ENCODE measurements at regions not wholly inside any gene's neighbourhood (a gene's known extent, or its start where the extent isn't known, plus 50 kb on each side); places are given as distances from the start of the nearest gene placed in this dataset.

DNA sequence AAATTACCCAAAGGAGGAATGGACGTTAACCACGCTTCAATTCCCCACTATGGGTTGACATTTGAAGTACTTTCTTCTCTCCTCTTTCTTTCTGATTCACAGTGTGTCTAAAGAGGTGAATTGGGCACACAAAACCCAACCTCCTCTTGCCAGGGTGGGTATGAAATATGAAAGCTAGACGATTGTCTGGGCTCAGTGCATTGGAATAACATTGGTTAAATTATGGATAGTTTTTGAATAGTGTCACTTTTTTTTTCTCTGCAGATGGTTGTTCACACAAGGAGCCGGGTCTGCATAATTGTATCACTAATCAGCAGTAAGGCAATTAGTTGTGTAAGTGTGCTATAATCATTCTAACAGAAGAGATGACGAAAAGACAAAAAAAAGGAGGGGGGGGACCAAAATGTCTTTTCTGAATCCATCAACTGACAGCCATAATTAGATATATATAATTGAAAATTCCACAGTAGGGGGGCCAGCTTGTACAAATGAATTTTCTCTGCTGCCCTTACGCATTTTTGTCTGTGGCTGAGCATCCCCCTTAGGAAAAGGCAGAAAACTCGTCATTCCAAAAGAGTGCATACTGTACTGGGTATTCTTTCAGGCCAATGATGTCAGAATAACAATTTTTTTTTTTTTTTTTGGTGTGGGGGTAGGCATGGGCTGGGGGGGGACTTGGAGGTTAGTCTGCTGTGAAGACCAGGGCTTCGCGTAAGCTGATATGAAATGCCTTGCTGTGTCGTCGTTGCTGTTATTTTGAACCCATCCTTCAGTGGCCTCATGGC, 307.5 kb upstream of the SALL1 start:
- intact Hi-C loops (cut with DNase I), result no loop called here
- ATAC-seq (no peak), DNase-seq (ENCODE audit: missing footprints) (no peak)

DNA sequence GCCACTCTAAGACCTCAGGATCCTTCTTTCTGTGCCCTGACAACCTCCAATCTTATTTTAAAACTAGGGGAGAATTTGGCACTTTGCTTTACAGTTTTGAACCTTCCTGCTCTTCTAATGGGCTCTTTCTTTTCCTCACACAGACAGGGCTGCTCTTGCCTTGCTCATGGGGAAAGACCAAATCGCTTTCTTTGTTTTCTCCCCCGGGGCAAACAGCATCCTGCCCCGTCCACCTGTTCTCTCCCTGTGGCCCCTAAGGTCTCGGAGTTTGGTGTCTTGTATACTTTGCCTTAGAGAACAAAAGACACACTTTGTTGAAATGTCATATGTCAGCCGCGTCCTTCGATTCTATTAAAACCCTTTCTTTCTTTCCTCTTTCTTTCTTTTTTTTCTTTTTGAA, 306.7 kb upstream of the SALL1 start:
- DNase-seq (ENCODE audit: missing footprints), result no peak
- ATAC-seq, result no peak
- intact Hi-C loops (cut with DNase I), result no loop called here

DNA sequence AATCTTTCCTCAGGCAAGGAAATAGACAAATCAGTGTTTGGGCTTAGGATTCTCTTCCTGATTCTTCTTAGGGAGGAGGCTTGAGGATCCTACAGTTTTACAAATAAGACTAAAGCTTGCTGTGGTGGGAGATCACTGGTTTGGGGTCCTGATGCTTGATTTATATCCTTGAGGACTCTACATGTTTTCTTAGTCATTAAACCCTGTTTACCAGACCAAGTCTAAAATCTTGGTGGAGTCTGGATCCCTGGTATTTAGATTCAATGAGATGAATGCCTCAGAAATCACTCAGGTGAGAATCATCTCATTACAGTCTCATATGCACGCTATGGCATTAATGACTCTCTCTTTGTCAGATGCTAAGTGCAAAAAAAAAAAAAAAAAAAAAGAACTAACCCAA, 304.3 kb upstream of the SALL1 start:
- intact Hi-C loops (cut with DNase I), result no loop called here
- DNase-seq (ENCODE audit: missing footprints) (no peak), ATAC-seq (no peak)

DNA sequence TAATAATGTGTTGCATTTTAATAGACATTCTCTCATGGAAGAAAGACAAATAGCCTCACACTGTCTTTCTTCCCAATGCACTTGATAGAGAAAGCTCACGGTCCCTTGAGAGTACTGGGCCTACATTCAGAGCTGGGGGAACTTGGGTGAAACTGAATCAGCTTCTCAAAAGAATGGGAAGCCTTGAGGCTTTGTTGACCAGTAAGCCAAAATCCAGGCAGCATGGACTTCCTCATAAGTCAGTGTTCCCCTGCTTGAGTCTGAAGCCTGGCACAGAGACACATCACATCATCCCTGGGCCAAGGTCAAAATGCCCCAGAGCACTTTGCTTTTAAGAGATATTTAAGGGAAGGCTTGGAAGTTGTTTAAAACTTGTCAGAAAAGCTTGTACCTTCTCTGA, 302.2 kb upstream of the SALL1 start:
- ATAC-seq, result no peak
- no peak for DNase-seq (ENCODE audit: missing footprints)
- intact Hi-C loops (cut with DNase I), result no loop called here

DNA sequence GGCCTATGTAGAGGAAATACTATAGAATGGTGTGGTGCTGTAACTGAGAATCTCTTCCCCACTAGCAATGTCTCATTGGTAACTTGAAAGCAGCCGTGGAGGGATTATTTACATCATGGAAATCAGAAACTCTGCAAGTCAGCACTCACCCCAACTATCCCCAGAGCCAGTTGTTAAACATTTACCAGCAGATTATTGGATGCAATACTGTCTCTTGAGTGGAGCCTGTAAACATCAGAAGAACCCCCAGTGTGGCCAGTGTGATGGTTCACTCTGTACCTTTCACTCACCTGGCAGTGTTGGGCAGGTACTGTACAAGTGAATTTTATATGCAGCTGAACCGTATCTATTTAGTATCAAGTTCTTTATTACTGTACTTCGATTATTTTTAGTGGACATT, 299.8 kb upstream of the SALL1 start:
- DNase-seq (ENCODE audit: missing footprints) (no peak), ATAC-seq (no peak)
- intact Hi-C loops (cut with DNase I), result no loop called here

DNA sequence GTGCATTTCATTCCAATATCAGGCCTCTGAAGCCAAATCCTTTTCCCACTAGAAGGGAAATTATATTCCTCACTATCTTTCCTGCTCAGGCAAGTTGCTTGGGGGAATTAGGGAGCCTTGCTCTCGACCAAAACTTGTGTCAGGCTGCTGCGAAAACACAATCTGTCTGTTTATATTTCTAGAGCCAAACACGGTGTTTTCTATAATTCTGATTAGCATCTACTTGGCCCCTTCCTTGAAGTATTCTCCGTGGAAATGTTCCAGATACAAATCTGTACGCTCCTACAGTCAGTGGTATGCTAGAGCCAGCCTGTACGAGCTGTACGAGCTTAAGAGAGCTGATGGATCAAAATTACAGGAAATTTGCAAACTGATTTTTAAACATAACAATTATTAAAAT, 299.3 kb upstream of the SALL1 start:
- intact Hi-C loops (cut with DNase I), result no loop called here
- DNase-seq (ENCODE audit: missing footprints) (no peak), ATAC-seq (no peak)

DNA sequence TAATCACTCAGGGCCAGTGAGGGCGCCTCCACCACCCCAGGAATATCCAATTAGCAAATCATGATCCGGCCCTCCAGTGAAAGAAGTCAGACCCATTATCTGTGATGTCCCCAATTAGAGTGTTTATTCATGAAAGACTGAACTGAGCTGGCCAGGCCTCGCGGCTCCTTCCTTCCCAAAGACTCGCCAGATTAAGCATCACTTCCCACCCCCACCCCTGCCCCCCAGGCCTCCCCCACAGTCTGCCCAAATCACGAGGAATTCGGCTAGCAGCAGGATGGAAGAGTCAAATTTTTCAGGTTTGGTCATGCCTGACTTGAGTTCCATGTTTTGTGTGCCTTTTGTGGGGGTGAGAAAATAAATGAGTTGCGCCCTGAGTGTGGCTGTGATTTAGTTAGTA, 298.4 kb upstream of the SALL1 start:
- ATAC-seq (no peak), DNase-seq (ENCODE audit: missing footprints) (no peak)
- intact Hi-C loops (cut with DNase I), result no loop called here

DNA sequence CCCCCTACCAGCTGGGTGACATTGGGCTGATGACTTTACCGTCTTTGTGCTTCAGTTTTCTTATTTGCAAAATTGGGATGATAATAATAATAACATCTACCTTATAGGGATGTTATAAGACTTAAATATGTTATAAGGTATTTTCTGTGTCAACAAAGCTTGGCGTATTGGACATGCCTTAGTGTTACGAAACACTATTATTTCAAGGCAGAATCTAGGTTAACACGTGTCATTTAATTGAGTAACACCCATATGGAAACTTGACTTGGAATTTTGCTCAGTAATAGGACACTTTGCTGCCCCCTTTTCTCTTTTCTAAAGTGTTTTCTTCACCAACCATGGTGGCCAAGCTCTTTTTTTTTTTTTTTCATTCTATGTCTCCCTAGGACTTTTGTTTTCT, 294.2 kb upstream of the SALL1 start:
- intact Hi-C loops (cut with DNase I), result no loop called here
- no peak for ATAC-seq
- DNase-seq (ENCODE audit: missing footprints), result no peak

DNA sequence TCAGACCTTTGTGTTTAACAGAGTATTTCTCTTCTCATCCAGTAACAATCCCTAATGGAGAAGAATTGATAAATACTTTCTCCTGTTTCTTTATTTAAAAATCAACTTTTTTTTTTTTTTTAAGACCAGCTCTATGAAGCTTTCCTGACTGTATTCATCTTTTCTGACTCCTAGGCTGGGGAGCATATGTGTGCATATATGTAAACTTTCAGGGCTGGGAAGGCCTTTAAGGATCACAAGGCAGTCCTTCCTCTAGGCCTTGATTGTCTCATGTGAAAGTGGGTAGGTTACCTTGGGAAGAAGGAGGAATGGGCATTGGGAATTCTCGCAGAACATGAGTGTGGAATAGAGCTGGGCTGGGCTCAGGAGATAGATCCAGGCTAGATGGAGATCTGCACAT, 292.9 kb upstream of the SALL1 start:
- intact Hi-C loops (cut with DNase I), result no loop called here
- no peak for ATAC-seq
- DNase-seq (ENCODE audit: missing footprints), result no peak

DNA sequence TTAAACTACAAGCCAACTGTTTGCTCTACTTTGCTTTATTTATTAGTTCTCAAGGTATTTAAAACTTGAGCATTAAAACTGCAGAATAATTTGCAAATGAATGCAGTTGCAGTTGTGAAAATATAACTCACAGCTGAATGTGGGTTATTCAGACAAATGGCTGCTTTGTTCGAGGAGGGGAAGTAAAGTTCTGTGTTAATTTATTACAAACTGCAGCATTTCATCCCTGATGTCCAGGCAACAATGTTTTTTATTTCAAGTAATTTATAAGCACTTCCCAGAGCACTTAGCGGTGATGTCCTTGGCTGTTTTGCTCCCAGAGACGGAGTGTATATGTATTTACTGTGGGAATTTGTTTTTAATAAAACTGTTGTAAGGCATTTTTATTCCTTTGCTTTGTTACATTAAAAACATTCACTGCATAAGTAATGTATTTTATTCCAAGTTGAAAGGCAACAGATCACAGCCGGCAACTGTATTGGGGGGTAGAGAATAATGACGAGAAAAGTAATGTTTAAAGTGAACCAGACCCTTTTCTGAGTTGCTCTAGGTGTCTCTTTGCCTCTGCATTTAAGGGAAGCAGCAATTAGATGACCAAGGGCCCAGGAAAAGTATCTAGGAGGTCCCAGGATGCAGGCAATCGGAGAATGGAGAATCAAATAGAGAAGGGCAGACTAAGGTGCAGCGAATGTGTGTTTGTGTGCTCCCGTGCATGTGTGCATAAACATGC, 291.2 kb upstream of the SALL1 start:
- intact Hi-C loops (cut with DNase I), result no loop called here
- ATAC-seq (no peak), DNase-seq (ENCODE audit: missing footprints) (no peak)

DNA sequence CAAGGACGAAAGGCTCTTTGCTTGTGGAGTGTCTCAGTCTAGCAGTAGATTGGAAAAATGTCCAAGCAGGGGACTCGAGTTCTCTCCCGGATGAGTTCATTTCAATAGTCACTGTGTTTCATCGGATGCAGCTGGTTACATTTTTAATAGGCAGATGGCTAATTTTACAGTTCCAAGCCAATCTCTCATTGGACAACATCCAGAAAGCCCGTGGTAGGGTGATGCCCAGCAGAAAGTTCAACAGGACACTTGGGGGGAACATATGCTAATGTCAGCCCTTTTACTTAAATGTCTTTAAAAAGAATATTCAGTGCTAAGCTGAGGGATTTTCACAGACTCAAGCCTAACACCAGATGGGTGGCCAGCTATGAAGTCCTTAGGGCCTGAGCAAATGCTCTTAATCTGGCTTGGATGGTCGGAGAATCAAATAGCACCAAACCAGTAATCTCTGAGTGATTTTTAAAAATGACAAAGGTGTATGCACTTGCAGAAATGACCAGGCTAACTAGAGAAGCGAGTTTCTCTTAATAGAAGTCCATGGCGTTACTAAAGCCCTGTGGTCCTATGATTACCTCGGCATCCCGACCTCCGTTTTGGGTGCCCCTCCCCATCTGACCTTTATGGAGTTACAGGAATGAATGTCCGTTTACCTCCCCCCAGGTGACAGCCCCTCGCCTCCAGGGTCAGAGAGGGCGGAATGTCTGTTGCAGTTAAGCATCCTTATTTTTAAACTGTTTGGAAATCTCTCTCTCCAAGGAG, 289.2 kb upstream of the SALL1 start:
- intact Hi-C loops (cut with DNase I), result no loop called here
- no peak for DNase-seq (ENCODE audit: missing footprints)
- no peak for ATAC-seq

DNA sequence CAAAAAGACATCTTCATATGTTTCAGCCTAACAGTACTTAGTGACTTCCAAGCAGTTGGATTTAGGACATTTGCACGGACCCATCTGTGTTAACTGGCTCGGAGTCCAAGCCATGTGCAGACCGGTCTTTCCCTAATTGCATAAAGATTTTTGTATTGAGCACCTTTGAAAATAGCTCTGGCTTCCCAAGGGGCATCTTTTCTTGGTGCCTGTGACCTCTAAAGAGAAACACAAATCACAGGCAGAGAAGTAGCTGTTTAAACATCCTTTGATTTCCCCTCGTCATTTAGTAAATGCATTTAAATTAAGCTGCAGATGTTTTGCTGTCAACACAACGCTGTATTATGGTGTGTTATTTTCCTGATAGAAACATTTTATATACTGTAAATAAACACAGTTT, 288.2 kb upstream of the SALL1 start:
- DNase-seq (ENCODE audit: missing footprints) (no peak), ATAC-seq (no peak)
- intact Hi-C loops (cut with DNase I), result no loop called here

DNA sequence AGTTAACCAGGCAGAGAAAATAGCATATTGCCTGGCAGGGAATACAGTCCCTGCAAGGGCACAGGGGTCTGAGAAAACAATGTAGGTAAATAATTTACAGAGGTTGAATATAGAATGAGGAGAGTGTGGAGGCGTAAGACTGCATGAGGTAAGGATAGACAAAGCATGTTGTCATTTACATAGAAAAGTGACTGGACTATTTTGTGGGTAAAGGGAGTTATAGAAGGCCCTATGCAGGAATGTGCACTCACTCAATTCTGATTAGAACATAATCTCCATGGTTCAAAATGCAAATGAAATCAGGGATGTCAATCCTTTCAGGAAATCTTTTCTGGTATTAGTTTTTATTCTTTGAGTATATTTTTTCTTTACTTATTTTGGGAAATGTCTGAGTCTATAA, 285.7 kb upstream of the SALL1 start:
- ATAC-seq, result no peak
- no peak for DNase-seq (ENCODE audit: missing footprints)
- intact Hi-C loops (cut with DNase I), result no loop called here

DNA sequence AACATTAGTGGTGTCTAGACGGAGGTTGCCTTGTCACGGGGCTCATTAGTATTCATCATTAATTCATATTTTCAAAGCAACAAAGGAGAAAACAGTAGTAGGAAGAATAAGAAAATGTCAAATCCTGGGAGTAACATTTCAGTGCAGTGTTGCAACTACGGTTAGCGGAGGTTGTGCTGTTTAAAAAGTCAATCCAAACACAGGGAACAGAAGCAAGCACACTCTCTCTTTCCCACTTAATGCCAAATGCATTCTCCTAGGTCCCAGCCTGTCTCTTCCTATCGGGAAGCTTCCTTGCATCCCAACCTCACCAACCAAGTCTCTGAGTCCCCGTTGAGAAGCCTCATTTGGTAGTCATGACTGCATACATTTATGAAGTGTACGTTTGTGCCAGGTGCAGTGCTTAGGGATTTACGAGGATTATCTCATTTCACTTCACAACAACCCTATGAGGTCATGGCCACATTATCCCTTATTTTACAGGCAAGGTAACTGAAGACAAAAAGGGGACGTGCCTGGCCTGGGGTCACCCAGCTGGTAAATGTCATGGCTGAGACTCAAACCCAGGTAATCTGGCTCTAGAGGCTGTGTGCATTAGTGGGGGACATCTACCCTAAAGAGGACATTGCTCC, 283.6 kb upstream of the SALL1 start:
- DNase-seq (ENCODE audit: missing footprints), result no peak
- ATAC-seq, result no peak
- intact Hi-C loops (cut with DNase I), result no loop called here

DNA sequence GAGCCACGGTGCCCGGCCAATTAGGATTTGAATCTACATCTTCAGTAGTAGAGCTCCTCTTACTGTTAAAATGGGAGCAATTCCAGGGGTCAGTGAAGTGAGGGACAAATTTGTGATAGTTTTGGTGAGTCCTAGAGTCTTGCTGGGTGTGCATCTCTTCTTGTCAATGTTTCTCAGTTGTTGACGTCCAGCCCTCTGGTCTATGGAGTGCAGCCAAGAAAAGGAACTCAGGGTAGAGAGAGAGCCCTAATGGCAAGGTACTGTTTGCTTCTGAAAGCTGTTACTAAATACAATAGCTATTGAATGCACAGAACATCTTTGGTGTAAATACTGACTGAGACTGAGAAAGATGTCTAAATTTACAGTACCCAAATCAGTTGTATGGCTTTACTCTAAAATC, 282.5 kb upstream of the SALL1 start:
- intact Hi-C loops (cut with DNase I), result no loop called here
- no peak for DNase-seq (ENCODE audit: missing footprints)
- no peak for ATAC-seq

DNA sequence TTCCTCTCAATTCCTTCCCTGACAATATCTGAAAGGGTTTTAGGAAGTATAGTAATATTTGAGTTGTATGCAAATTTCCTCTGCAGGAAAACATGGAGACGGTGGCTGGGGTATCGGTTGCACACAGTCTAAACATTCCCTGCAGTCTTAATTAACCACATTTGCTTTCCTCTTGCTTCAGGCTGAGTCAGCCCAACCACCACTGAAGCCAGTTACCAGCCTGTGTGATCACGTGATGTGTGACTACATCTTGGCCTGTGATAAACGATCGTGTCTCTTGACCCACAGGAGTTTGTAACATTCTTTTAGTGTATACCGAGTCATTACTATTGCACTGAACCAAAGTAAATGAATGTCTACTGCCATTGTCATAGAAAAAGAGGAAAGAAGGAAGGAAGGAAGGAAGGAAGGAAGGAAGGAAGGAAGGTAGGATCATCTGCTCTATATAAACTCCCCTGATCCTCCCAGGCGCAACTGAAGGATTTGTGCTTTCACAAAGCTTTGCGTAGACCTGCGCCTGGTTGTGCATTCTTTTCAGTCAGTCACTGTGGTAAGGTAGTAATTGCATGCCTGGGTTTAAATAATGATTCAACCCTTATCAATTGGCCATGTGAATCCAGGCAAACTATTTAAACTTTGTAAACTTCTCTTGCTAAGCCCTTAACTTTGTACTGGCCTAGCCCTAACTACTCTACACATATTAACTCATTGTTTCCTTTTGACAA, 280.6 kb upstream of the SALL1 start:
- no peak for ATAC-seq
- no peak for DNase-seq (ENCODE audit: missing footprints)
- intact Hi-C loops (cut with DNase I), result no loop called here

DNA sequence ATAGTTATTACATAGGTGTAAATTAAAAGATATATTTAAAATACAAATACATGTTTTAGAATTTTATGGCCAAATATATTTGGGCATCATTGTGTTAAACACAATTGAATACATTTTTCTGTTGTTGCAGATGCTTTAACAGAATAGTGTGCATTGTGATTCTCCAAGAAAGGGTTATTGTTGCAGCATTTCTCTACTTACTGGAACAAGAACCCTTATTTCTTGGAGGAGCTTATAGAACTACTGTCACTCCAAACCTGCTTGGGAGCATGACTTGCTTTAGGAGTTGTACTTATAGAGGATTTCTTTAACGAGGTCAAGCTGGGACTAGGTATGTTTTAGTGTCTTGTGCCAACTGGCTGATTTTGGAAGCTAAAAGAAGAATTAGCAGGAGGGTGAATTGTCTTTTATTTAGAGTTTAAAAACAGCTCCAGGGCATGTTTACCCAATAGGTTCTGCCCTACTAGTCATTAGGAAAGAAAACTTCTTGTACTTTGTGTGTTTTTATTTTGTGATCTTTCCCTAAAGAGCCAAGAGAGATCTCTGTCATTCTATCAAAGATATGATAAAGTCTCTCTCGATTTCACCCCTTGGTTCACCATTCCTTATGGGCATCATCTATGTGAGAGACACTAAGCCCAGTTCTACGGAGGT, 279.8 kb upstream of the SALL1 start:
- DNase-seq (ENCODE audit: missing footprints) (no peak), ATAC-seq (no peak)
- intact Hi-C loops (cut with DNase I), result no loop called here

DNA sequence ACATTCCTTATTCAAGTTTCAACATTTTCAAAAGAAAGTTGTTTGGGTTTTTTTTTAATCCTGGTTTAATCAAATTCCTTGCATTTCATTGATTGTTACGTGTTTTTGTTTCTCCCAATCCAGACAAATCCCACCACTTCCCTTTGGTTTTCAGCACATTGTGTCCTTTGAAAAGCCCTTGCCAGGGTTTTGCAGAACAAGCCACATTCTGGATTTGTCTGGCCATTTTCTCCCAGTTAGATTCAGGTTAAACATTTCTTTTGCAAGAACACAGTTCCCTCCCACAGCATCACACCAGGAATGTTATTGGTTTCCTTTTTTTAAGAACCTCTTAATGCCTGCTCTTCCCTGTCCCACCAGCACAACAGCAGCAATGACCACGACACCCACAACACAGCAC, 278.0 kb upstream of the SALL1 start:
- DNase-seq (ENCODE audit: missing footprints), result no peak
- intact Hi-C loops (cut with DNase I), result no loop called here
- ATAC-seq, result no peak

DNA sequence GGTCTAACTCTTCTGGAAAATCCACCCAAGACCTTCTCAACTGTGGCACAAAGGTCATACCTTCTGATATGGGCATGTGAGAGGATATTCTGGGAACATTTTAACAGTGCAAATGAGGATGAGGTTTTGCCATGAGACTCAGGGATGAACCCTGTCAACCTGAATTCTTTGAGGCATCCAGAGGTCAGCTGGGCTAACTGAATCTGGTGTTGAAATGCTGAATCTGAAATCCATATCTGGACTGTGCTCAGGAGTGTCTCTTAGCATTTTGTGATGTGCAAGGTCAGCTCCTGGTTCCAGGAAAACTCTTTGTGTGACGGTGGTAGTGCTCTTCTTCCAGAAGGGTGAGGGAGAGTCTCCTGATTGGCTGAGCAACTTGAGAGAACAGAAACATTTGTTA, 276.0 kb upstream of the SALL1 start:
- intact Hi-C loops (cut with DNase I), result no loop called here
- ATAC-seq, result no peak

More for the DNA sequence above, 276.0 kb upstream of the SALL1 start:
- no peak for DNase-seq (ENCODE audit: missing footprints)
